Memory B cell (primary cell): ENCODE measurements at regions not wholly inside any gene's neighbourhood (a gene's known extent, or its start where the extent isn't known, plus 50 kb on each side); places are given as distances from the start of the nearest gene placed in this dataset.

Experiments
- ATAC-seq: fragments of 150-1000 bp; cut with Tn5 transposase; 2 replicates; pipeline ENCODE4 v1.10.0; 2021; ENCODE audit warnings: low read depth, mild to moderate bottlenecking, moderate library complexity
- DNase-seq, 2 donors: peaks; one replicate each; pipeline ENCODE4 v3.0.0; 2022; ENCODE audit warnings: low spot score in 2 of 2
- H3K27ac Mint-ChIP-seq: one replicate; pipeline ENCODE4 v1.8.0; 2022; ENCODE audit warnings: mild to moderate bottlenecking, moderate library complexity, mixed read lengths
- H3K27me3 Mint-ChIP-seq: one replicate; pipeline ENCODE4 v1.8.0; 2022; ENCODE audit warnings: mixed read lengths
- H3K36me3 Mint-ChIP-seq: one replicate; pipeline ENCODE4 v1.8.0; 2022; ENCODE audit warnings: mild to moderate bottlenecking, mixed read lengths
- H3K4me1 Mint-ChIP-seq: one replicate; pipeline ENCODE4 v1.8.0; 2022; ENCODE audit warnings: mixed read lengths
- H3K4me3 Mint-ChIP-seq: one replicate; pipeline ENCODE4 v1.8.0; 2022; ENCODE audit warnings: mild to moderate bottlenecking, moderate library complexity, mixed read lengths
- H3K9me3 Mint-ChIP-seq: one replicate; pipeline ENCODE4 v1.8.0; 2022; ENCODE audit warnings: mixed read lengths

DNA sequence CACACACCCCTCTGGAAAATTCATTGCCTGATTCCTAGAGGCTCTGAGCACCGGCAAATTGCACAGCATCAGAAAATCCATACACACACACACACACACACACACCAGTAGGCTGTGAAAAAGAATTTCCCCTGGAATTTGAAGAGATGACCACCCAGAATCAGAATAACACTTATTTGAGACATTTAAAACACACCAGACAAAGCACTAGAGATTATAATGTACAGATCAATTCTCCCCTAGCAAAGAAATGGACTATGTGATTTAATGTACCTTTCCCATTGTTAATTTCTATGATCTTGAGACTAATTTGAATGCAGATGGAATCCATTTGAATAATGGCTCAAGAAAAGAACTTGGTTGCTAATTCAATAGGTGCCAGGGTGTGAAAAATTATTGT, 399.3 kb downstream of the HNRNPD start:
- Mint-ChIP-seq H3K4me1 (peaks cover 8% of the 10 kb centered on the region), H3K4me3 (no peak overlapping the region), H3K9me3 (no peaks in the 10 kb centered on the region), H3K36me3 (no peaks in the 10 kb centered on the region), H3K27me3 (peaks cover 6% of the 10 kb centered on the region), H3K27ac (no peak overlapping the region)
- DNase-seq (no peak), ATAC-seq (no peak)

DNA sequence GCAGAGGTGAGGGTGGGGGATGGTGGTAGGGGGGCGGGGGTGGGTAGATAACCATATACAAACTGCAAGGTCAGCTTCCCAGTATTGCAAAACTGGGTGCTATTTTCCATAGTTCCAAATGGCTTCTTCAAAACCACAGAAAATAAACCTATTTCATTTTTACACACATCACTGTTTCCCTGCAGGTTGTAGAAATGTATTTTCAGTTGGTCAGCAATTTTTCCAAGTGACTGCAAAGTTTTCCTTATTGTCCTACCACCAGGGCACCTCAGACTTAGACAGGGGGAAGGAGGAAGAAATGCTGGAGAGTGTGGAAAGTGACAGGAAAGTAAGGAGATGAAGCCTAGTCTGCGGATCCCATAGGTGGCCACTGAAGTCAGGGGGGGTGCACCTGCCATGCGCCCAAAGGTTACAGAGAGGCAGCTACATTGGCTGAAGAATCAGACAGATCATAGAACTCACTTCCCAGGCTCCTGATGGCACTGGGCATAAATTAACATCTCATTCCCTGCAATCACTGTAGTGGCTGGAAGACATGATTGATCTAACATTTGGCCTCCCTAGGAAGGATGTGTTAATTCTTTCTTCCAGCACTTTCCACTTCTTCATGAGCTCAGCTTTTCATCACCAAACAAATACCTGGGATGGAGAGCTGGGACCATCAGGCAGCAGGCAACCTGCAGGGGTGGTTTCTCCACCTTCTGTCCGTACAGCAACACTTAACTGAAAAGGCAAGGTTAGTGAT, 402.0 kb downstream of the HNRNPD start:
- no peak for DNase-seq
- H3K27me3 Mint-ChIP-seq = peaks cover 6% of the 10 kb centered on the region
- no peaks in the 10 kb centered on the region for H3K36me3 Mint-ChIP-seq
- H3K4me1 Mint-ChIP-seq = no peaks in the 10 kb centered on the region
- no peak overlapping the region for H3K4me3 Mint-ChIP-seq
- no peak overlapping the region for H3K27ac Mint-ChIP-seq
- ATAC-seq = no peak
- peaks cover 3% of the 10 kb centered on the region for H3K9me3 Mint-ChIP-seq

DNA sequence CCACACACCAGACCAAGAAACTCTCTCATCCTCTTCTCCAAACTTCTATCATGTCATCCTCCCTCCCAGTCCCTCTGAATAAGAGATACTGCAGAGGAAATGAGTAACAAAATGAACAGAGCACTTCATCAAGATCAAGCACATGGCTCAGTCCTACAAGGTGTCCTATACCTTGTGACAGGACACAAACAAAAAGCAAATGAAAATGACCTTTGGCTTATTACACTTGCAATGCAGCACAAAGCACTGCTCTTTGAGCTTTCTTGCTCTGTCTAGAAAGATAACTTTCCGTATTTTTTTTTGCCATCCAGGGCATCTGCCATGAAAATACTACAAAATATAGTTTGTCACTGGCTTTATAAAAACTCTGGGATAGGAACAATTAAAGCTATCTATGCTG, 402.7 kb downstream of the HNRNPD start:
- H3K36me3 Mint-ChIP-seq = no peaks in the 10 kb centered on the region
- no peak overlapping the region for H3K27ac Mint-ChIP-seq
- DNase-seq (no peak), ATAC-seq (no peak)
- H3K4me3 Mint-ChIP-seq = no peak overlapping the region
- H3K9me3 Mint-ChIP-seq = peaks cover 3% of the 10 kb centered on the region
- peaks cover 6% of the 10 kb centered on the region for H3K27me3 Mint-ChIP-seq
- H3K4me1 Mint-ChIP-seq = no peaks in the 10 kb centered on the region

DNA sequence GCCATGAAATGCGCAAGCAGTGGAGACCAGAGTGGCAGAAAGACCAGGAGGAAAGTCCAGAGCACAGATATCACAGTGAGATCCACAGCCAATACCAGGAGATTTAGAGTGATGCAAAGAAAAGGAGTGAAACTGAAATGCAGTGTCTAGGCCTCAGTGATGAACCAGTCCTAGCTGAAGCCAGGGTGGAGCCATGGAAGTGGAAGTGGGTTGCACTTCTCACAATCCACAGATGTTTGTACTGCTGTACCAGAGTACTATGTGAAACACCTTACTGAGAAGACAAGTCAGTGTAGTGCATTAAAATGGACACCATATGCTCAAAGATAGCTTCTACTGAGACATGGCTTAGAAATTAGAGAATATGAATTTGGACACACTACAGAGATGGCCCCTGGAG, 403.3 kb downstream of the HNRNPD start:
- peaks cover 3% of the 10 kb centered on the region for H3K9me3 Mint-ChIP-seq
- no peak for ATAC-seq
- no peak overlapping the region for H3K27ac Mint-ChIP-seq
- DNase-seq = no peak
- no peak overlapping the region for H3K4me3 Mint-ChIP-seq
- no peaks in the 10 kb centered on the region for H3K36me3 Mint-ChIP-seq
- peaks cover 2% of the 10 kb centered on the region for H3K4me1 Mint-ChIP-seq
- peaks cover 8% of the 10 kb centered on the region for H3K27me3 Mint-ChIP-seq

DNA sequence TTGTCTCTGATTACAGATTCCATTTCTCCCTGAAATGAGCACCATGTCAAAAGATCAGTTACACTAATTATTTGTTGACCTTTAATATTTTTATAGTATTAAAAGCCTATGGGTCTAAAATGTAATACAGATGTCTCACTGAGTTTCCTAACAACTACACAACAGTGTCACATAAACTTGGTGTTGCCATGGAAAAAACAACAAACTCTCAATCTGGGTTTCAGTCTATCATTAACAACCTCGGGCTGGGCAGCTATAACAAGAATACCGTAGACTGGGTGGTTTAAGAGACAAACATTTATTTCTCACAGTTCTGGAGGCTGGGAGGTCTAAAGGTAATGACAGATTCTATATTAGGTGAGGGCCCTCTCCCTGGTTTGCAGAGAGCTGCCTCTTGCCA, 407.1 kb downstream of the HNRNPD start:
- Mint-ChIP-seq H3K27ac (no peak overlapping the region), H3K36me3 (no peaks in the 10 kb centered on the region), H3K27me3 (peaks cover 5% of the 10 kb centered on the region), H3K4me3 (no peak overlapping the region), H3K4me1 (peaks cover 2% of the 10 kb centered on the region), H3K9me3 (peaks cover 3% of the 10 kb centered on the region)
- no peak for DNase-seq
- no peak for ATAC-seq

DNA sequence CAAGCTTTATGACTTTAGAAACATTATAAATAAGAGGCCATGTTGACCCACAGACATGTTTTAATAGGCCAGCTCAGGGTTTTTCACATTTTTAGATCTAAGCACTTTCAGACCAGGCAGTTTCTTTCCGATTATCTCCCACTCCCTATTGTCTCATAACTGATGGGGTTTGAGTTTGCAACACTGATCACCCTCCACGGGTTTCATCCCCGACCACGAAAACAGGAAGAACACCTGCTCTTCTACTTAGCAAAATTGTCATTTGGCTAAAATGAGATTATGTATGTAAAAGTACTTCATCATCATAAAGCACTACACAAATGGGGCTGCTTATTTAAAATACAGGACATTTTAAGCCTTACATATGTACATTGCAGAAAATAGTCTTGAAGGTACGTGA, 407.9 kb downstream of the HNRNPD start:
- peaks cover 3% of the 10 kb centered on the region for H3K9me3 Mint-ChIP-seq
- ATAC-seq (no peak), DNase-seq (no peak)
- no peak overlapping the region for H3K27ac Mint-ChIP-seq
- peaks cover 4% of the 10 kb centered on the region for H3K27me3 Mint-ChIP-seq
- H3K4me3 Mint-ChIP-seq = no peak overlapping the region
- H3K4me1 Mint-ChIP-seq = peaks cover 2% of the 10 kb centered on the region
- H3K36me3 Mint-ChIP-seq = no peaks in the 10 kb centered on the region

DNA sequence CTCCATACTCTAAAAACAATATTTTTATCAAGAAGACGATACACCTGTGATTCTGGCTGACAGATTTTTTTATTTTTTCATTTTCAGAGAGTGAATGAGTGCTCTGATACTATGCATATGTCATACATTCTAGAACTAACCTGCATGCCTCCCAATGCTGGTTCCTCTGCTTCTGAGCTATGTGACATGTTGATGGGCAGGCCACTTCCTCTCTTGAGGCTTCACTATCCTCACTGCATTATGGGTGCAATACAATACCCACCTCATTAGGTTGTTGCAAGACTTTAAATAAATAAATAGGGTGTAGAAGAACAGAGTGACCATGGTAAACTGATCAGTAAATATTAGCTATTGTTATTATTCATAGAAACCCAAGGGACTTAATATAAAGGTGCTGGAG, 408.3 kb downstream of the HNRNPD start:
- DNase-seq (no peak), ATAC-seq (no peak)
- peaks cover 3% of the 10 kb centered on the region for H3K9me3 Mint-ChIP-seq
- no peaks in the 10 kb centered on the region for H3K36me3 Mint-ChIP-seq
- peaks cover 4% of the 10 kb centered on the region for H3K27me3 Mint-ChIP-seq
- no peak overlapping the region for H3K27ac Mint-ChIP-seq
- H3K4me3 Mint-ChIP-seq = no peak overlapping the region
- peaks cover 2% of the 10 kb centered on the region for H3K4me1 Mint-ChIP-seq

DNA sequence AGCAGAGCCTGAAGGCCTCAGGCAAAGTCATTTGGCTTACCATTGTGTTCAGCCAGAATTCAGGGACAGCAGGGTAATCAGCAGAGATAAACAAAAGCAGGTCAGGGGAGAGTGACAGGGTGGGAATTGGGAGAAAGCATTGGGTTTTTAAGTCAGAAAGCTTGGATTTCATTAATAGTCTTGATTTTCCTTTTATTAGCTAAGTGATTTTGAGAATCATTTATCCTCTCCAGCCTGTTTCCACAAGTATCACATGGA, 410.1 kb downstream of the HNRNPD start:
- H3K27ac Mint-ChIP-seq = no peak overlapping the region
- DNase-seq (no peak), ATAC-seq (no peak)
- peaks cover 6% of the 10 kb centered on the region for H3K27me3 Mint-ChIP-seq
- H3K36me3 Mint-ChIP-seq = no peaks in the 10 kb centered on the region
- H3K9me3 Mint-ChIP-seq = no peaks in the 10 kb centered on the region
- H3K4me1 Mint-ChIP-seq = peaks cover 2% of the 10 kb centered on the region
- no peak overlapping the region for H3K4me3 Mint-ChIP-seq

DNA sequence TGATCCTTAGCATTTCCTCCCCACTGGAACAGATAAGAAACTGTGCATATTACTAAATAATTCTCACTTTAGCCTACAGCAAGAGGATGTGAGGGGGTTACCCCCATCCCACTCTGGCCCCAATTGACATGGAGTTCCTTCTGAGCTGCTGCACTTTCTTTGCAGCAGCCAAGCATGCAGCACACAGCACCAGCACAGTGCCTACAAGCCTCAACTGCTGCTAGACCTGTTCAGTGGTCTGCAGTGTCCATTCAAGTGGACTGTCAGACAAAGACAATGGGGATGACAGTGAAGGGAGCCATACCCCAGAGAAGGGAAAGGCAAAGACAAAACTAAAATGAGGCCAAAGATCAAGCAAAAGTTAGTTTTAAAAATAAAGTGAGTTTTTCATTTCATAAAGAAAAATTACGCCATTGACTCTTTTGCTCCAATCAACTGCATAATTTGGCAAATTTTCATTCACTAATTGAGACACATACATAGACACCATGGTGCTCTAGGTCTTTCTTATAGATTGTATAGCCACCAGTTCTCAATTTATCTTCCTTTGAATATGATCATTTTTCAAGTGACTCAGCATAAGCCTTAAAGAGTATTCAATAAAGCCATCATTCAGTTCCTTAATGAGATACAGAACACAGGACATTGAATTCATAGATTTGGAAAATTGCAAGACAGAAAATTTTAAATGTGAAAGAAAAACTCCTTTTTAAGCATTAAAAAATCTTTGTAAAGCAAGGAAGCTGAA, 410.6 kb downstream of the HNRNPD start:
- H3K4me1 Mint-ChIP-seq = peaks cover 2% of the 10 kb centered on the region
- H3K27ac Mint-ChIP-seq = no peak overlapping the region
- ATAC-seq (no peak), DNase-seq (no peak)
- no peaks in the 10 kb centered on the region for H3K9me3 Mint-ChIP-seq
- H3K4me3 Mint-ChIP-seq = no peak overlapping the region
- H3K27me3 Mint-ChIP-seq = peaks cover 6% of the 10 kb centered on the region
- no peaks in the 10 kb centered on the region for H3K36me3 Mint-ChIP-seq

DNA sequence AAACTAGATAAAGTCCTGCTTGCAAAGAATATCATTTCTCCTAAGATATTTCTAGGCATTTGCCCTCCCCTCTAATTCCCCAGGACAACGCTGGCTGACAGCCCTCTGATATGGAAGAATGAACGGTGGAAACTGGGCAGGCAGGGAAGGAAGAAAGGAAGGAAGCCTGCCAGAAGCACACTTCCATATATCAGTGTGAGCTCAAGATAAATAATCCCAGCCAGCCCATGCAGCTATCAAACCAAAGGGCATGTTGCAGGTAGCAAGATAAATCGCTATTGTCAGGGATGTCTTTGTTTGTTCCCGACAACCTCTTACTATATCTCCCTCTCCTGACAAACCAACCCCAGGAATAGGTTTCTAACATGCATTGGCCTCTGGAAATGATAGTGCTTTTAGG, 412.8 kb downstream of the HNRNPD start:
- ATAC-seq = no peak

DNA sequence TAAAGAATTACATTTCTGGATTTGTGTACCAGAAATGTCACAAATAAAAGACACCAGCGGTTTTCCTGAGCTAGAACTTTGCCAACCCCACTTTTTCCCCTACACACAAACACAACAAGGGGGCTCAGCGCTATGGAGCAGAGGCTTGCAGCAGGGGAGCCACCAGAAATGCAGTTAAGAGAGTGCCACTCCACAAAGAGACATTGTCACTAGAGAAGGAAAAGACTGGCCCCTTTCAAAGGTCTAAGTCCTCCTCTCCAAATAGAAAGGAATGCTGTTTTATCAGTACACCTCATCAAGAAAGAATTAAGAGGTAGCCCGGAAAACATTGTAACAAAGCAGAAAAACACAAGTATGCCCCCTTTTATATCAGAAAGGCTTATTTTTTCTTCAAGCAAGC, 419.5 kb downstream of the HNRNPD start:
- Mint-ChIP-seq H3K27ac (no peak overlapping the region), H3K27me3 (peaks cover 4% of the 10 kb centered on the region), H3K4me1 (no peaks in the 10 kb centered on the region), H3K36me3 (no peaks in the 10 kb centered on the region), H3K9me3 (no peaks in the 10 kb centered on the region), H3K4me3 (no peak overlapping the region)
- ATAC-seq (no peak), DNase-seq (no peak)

More for the DNA sequence above, 412.8 kb downstream of the HNRNPD start:
- peaks cover 5% of the 10 kb centered on the region for H3K27me3 Mint-ChIP-seq
- no peaks in the 10 kb centered on the region for H3K9me3 Mint-ChIP-seq
- H3K36me3 Mint-ChIP-seq = no peaks in the 10 kb centered on the region
- H3K4me3 Mint-ChIP-seq = no peak overlapping the region
- no peak overlapping the region for H3K27ac Mint-ChIP-seq
- no peak for DNase-seq
- H3K4me1 Mint-ChIP-seq = peaks cover 2% of the 10 kb centered on the region

DNA sequence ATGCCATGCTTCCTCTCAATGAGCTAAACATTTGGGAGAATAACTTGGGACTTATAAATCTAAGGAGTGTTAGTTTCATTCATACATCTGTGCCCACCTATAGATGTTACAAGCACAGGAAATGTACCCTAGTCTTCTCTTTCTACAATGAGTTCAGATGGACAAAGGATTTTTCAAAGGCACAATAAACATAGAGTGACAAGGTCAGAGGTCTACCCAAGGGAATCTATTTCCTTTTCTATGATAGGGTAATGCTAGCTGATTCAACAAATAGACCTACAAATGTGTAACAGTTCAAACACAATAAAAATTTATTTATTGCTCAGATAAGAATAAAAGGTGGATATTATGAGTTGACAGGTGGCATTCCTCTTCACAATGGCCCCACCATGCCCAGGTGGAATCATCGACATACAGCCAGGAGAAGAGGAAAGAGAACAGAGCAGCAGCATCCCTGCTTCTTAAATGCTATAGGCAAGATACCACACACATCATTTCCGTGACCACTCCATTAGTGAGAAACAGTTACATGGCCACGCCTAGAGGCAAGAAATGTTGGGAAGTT, 421.8 kb downstream of the HNRNPD start:
- Mint-ChIP-seq H3K27me3 (peaks cover 4% of the 10 kb centered on the region), H3K9me3 (no peaks in the 10 kb centered on the region), H3K4me3 (no peak overlapping the region), H3K36me3 (no peaks in the 10 kb centered on the region), H3K4me1 (no peaks in the 10 kb centered on the region), H3K27ac (no peak overlapping the region)
- ATAC-seq (no peak), DNase-seq (no peak)

DNA sequence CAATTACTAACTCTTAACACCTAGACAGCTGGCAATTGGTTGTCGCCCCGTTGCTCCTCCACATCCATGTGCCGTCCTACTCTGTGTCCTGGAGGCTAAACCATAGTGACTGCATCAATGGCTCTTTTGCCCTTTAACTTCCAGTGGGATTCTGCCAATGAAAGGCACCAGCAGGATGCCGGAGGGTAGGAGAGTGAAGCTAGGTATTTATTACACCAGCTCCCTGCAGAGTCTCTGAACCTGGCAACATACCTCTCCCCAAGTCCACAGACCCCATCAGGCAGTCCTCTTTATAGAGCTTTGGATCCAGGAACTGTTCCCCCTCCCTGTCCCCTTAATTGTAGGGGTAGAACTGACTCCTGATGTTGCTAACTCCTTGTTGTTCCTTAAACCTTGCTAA, 426.8 kb downstream of the HNRNPD start:
- no peak overlapping the region for H3K4me3 Mint-ChIP-seq
- no peak overlapping the region for H3K27ac Mint-ChIP-seq
- DNase-seq (no peak), ATAC-seq (no peak)
- no peaks in the 10 kb centered on the region for H3K36me3 Mint-ChIP-seq
- peaks cover 2% of the 10 kb centered on the region for H3K9me3 Mint-ChIP-seq
- peaks cover 8% of the 10 kb centered on the region for H3K27me3 Mint-ChIP-seq
- H3K4me1 Mint-ChIP-seq = no peaks in the 10 kb centered on the region

DNA sequence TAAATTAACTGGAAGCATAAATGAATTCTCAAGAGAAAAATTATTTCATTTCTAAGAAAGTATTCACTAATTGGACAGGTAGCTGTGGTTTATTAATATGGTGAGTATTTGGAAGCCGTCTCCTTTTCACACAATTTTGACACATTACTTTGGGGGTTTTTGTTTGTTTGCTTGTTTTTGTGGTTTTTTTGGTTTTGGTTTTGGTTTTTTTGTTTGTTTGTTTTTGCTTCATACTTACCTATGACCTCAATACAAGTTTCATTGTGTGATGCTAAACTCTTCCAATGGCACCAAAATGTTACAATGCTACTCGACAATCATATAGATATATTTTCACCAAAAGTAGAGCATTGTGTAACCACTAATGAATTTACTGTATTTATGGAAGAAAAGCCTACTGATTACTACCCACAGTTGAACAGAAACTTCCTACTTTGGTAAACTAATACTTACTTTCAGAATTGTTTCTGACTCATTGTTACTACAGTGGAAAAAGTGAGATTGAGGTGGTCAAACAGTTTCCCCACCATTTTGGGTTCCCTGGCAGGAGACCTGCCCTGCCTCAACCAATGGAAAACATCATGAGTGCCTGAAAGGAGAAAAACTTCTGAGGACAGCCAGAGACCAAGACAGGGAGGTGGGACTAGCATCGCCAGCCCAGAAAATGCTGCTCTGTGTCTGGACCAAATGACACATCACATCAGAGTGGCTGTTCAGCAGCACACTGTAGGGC, 443.1 kb downstream of the HNRNPD start:
- peaks cover 1% of the 10 kb centered on the region for H3K27me3 Mint-ChIP-seq
- peaks cover 2% of the 10 kb centered on the region for H3K9me3 Mint-ChIP-seq
- no peak for DNase-seq
- H3K4me3 Mint-ChIP-seq = no peak overlapping the region
- ATAC-seq = no peak
- H3K4me1 Mint-ChIP-seq = no peaks in the 10 kb centered on the region
- no peaks in the 10 kb centered on the region for H3K36me3 Mint-ChIP-seq
- H3K27ac Mint-ChIP-seq = no peak overlapping the region
